Activated naive CD4-positive, alpha-beta T cell treated with anti-CD3 and anti-CD28 coated beads, Interleukin-2, amount 50 U/mL, for 16 hours (primary cell): ENCODE measurements at regions not wholly inside any gene's neighbourhood (a gene's known extent, or its start where the extent isn't known, plus 50 kb on each side); places are given as distances from the start of the nearest gene placed in this dataset.
"Not testable (repeated sequence)": the region's sequence is repeated elsewhere in the genome, so short reads cannot be mapped to it uniquely, and the experiment has no call there.

ENCODE experiments used
- DNase-seq: peaks from one replicate; pipeline ENCODE4 v3.0.0-alpha.2; 2020

GRCh38 chr1:61028136-61028535 lies 54.2 kb upstream of the NFIA start:
- no peak for DNase-seq

GRCh38 chr1:61018068-61018467 lies 64.3 kb upstream of the NFIA start:
- not testable (repeated sequence) for DNase-seq

- no peak for DNase-seq
Observed at GRCh38 chr1:61017651-61018050, 64.7 kb upstream of the NFIA start.

GRCh38 chr1:61013946-61014667 lies 68.3 kb upstream of the NFIA start:
- DNase-seq: no peak

GRCh38 chr1:61013189-61013945 lies 69.0 kb upstream of the NFIA start:
- no peak for DNase-seq

GRCh38 chr1:61012341-61012761 lies 70.0 kb upstream of the NFIA start:
- no peak for DNase-seq

- no peak for DNase-seq
Observed at GRCh38 chr1:61011561-61012263, 70.6 kb upstream of the NFIA start.

- DNase-seq: no peak
Observed at GRCh38 chr1:61007534-61008364, 74.6 kb upstream of the NFIA start.

- no peak for DNase-seq
Observed at GRCh38 chr1:61005614-61006580, 76.5 kb upstream of the NFIA start.

- no peak for DNase-seq
Observed at GRCh38 chr1:61004262-61005003, 77.9 kb upstream of the NFIA start.

- DNase-seq: no peak
Observed at GRCh38 chr1:61000327-61000726, 82.0 kb upstream of the NFIA start.

- no peak for DNase-seq
Observed at GRCh38 chr1:60998786-60999185, 83.6 kb upstream of the NFIA start.

GRCh38 chr1:60994828-60995492 lies 87.4 kb upstream of the NFIA start:
- no peak for DNase-seq

GRCh38 chr1:60994369-60994768 lies 88.0 kb upstream of the NFIA start:
- DNase-seq: no peak

- DNase-seq: no peak
Observed at GRCh38 chr1:60992165-60992564, 90.2 kb upstream of the NFIA start.

- no peak for DNase-seq
Observed at GRCh38 chr1:60990714-60991090, 91.7 kb upstream of the NFIA start.

GRCh38 chr1:60989749-60990713 lies 92.3 kb upstream of the NFIA start:
- DNase-seq: no peak

- DNase-seq: no peak
Observed at GRCh38 chr1:60988891-60989290, 93.5 kb upstream of the NFIA start.

GRCh38 chr1:60987904-60988303 lies 94.5 kb upstream of the NFIA start:
- DNase-seq: no peak
